RWPE2 (cell line): ENCODE measurements at regions not wholly inside any gene's neighbourhood (a gene's known extent, or its start where the extent isn't known, plus 50 kb on each side); places are given as distances from the start of the nearest gene placed in this dataset.

Source experiments
- ATAC-seq: fragments of 200-7000 bp; cut with Tn5 transposase; 3 replicates; pipeline ENCODE4 v1.9.1; 2021; ENCODE audit warnings: low read depth
- DNase-seq: peaks from one replicate; pipeline ENCODE4 v3.0.0-alpha.2; 2020; ENCODE audit warnings: low spot score
- H3K27ac ChIP-seq: fragments of 450-650 bp; 2 replicates; pipeline ENCODE4 v1.5.1; 2017; ENCODE audit warnings: mild to moderate bottlenecking; ENCODE audit not compliant: poor library complexity, severe bottlenecking
- H3K27me3 ChIP-seq: fragments of 250-450 bp; sonication (Bioruptor Pico); 2 replicates; pipeline ENCODE4 v1.5.1; 2021; ENCODE audit warnings: mild to moderate bottlenecking, moderate library complexity; ENCODE audit not compliant: insufficient read depth, poor library complexity, severe bottlenecking
- H3K36me3 ChIP-seq: fragments of 250-450 bp; sonication (Bioruptor Pico); 2 replicates; pipeline ENCODE4 v1.5.1; 2020; ENCODE audit warnings: low read depth, mild to moderate bottlenecking, moderate library complexity
- H3K4me1 ChIP-seq: fragments of 250-450 bp; sonication (Bioruptor Pico); 2 replicates; pipeline ENCODE4 v1.5.1; 2021; ENCODE audit warnings: mild to moderate bottlenecking, moderate library complexity; ENCODE audit not compliant: insufficient read depth, poor library complexity, severe bottlenecking
- H3K4me3 ChIP-seq: fragments of 250-450 bp; sonication (Bioruptor Pico); 2 replicates; pipeline ENCODE4 v1.5.1; 2021; ENCODE audit warnings: mild to moderate bottlenecking, moderate library complexity; ENCODE audit not compliant: severe bottlenecking
- H3K9me3 ChIP-seq: fragments of 250-450 bp; sonication (Bioruptor Pico); 2 replicates; pipeline ENCODE4 v1.5.1; 2021; ENCODE audit warnings: mild to moderate bottlenecking, moderate library complexity; ENCODE audit not compliant: severe bottlenecking
- TF ChIP-seq, protein P1 (sequence below): fragments of 450-650 bp; IDR thresholded peaks from one replicate; pipeline ENCODE4 v1.5.1; 2017; ENCODE audit warnings: mild to moderate bottlenecking, moderate library complexity; ENCODE audit not compliant: poor library complexity, severe bottlenecking

DNA sequence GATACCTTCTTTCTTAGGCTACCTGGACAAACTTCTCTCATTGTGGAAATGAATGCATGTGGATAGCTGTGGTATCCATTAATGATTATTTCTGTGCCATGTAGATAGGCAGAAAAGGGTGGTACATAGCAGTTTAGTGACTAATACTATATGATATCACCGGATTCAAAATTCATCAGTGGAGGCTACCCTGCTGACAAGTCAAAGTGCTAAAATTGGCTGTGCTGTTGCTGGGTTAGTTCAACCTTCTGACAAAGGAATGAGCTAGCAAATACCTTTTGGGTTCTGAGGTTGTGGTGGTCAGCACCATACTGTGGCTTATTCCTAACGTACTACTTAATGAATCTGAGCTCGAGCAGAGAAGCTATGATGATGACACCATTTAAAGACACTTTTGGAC is 109.1 kb downstream of the TFAP2B start:
- H3K4me3 ChIP-seq: no peak overlapping the region
- ATAC-seq: no peak
- no peaks in the 10 kb centered on the region for H3K4me1 ChIP-seq
- H3K9me3 ChIP-seq: no peaks in the 10 kb centered on the region
- no peak overlapping the region for H3K27ac ChIP-seq
- H3K36me3 ChIP-seq: no peaks in the 10 kb centered on the region
- TF ChIP-seq, protein P1, sequence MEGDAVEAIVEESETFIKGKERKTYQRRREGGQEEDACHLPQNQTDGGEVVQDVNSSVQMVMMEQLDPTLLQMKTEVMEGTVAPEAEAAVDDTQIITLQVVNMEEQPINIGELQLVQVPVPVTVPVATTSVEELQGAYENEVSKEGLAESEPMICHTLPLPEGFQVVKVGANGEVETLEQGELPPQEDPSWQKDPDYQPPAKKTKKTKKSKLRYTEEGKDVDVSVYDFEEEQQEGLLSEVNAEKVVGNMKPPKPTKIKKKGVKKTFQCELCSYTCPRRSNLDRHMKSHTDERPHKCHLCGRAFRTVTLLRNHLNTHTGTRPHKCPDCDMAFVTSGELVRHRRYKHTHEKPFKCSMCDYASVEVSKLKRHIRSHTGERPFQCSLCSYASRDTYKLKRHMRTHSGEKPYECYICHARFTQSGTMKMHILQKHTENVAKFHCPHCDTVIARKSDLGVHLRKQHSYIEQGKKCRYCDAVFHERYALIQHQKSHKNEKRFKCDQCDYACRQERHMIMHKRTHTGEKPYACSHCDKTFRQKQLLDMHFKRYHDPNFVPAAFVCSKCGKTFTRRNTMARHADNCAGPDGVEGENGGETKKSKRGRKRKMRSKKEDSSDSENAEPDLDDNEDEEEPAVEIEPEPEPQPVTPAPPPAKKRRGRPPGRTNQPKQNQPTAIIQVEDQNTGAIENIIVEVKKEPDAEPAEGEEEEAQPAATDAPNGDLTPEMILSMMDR: no peak
- no peaks in the 10 kb centered on the region for H3K27me3 ChIP-seq
- no peak for DNase-seq

DNA sequence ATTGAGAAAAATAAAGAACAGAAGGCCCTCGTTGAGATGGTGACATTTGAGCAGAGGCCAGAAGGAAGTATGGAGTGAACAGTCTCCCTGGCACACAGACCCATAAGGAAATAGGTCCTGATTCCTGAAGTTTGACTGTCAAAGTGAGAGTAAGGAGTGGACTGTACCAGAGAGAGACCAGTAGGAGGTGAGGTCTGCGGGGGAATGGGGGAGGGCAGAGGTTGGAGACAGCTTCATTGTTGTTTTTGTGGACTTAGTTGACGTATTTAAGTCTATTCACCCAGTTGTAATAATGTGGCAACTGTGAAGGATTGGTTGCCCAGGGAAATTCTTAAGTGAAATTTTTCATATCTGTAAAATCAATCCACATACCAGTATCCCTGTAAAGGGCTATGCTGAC is 110.7 kb downstream of the TFAP2B start:
- no peaks in the 10 kb centered on the region for H3K4me1 ChIP-seq
- ATAC-seq (no peak), DNase-seq (no peak)
- TF ChIP-seq, protein P1: no peak
- no peaks in the 10 kb centered on the region for H3K36me3 ChIP-seq
- no peaks in the 10 kb centered on the region for H3K9me3 ChIP-seq
- no peaks in the 10 kb centered on the region for H3K27me3 ChIP-seq
- H3K27ac ChIP-seq: no peak overlapping the region
- H3K4me3 ChIP-seq: no peak overlapping the region

DNA sequence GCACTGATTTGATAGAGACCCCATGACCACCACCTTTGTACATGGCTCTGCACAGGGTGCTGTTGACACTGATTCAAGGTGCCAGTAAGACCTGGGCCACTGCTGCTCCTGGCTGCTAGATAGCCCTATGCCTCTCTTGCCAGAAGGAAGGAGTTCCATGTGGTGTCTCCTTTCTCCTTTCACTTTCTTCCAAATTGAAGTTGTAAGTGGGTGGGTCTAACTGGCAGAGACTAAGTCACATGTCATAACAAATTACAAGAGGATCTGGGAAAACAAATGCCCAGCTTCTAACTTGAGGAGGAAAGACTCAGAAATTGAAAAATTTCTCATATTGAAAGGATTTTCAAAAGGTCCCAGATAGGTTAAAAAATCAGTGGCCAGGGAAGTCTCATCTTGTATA is 116.8 kb downstream of the TFAP2B start:
- H3K27ac ChIP-seq: no peak overlapping the region
- DNase-seq (no peak), ATAC-seq (no peak)
- TF ChIP-seq, protein P1: no peak
- H3K4me3 ChIP-seq: no peak overlapping the region
- no peaks in the 10 kb centered on the region for H3K36me3 ChIP-seq
- H3K9me3 ChIP-seq: no peaks in the 10 kb centered on the region
- no peaks in the 10 kb centered on the region for H3K4me1 ChIP-seq
- no peaks in the 10 kb centered on the region for H3K27me3 ChIP-seq

DNA sequence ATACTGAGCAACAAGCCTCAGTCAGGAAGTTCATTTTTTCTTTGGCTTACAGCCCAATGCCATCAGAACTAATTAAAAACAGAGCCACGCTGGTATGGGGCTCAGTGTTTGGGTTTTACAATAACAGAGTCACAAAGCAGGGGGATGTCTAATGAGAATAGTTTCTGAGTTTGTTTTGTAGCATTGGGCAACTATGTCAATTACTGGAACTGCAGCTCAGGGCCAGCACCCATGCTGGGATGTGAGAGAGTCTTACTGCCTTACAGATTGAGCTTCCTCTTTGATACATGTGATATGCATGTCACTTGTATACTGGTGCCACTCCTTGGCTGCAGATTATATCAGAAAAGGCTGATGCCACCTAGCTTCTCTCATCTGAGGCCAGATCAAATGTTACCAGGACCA is 117.6 kb downstream of the TFAP2B start:
- Histone ChIP-seq H3K27ac (no peak overlapping the region), H3K4me3 (no peak overlapping the region), H3K27me3 (no peaks in the 10 kb centered on the region), H3K36me3 (no peaks in the 10 kb centered on the region), H3K9me3 (no peaks in the 10 kb centered on the region), H3K4me1 (no peaks in the 10 kb centered on the region)
- no peak for ATAC-seq
- TF ChIP-seq, protein P1: no peak
- no peak for DNase-seq

DNA sequence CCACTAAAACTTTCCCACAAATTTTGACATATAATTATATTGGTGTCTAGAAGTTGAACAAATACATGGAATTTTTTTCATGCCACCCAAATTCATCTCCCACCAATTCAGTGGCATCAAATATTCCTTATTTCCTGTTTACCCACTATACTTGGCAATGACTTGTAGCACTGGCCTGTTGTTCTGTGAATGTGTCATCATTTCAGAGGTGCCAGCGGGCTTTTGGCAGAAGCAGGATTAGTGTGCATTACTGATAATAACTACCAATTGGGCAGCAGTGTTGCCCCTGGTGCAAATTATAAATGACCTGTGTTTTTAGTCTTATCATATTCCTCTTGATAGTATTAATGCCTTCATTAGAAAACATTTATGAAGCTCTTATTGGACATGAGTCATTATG is 121.3 kb downstream of the TFAP2B start:
- no peaks in the 10 kb centered on the region for H3K36me3 ChIP-seq
- peaks cover 2% of the 10 kb centered on the region for H3K27me3 ChIP-seq
- ATAC-seq (no peak), DNase-seq (no peak)
- no peak overlapping the region for H3K4me3 ChIP-seq
- TF ChIP-seq, protein P1: no peak
- no peaks in the 10 kb centered on the region for H3K4me1 ChIP-seq
- no peak overlapping the region for H3K27ac ChIP-seq
- no peaks in the 10 kb centered on the region for H3K9me3 ChIP-seq
